ENCODE measurements at regions not wholly inside any gene's neighbourhood (a gene's known extent, or its start where the extent isn't known, plus 50 kb on each side); places are given as distances from the start of the nearest gene placed in this dataset.
"Not testable (repeated sequence)": the region's sequence is repeated elsewhere in the genome, so short reads cannot be mapped to it uniquely, and the experiment has no call there.

DNA sequence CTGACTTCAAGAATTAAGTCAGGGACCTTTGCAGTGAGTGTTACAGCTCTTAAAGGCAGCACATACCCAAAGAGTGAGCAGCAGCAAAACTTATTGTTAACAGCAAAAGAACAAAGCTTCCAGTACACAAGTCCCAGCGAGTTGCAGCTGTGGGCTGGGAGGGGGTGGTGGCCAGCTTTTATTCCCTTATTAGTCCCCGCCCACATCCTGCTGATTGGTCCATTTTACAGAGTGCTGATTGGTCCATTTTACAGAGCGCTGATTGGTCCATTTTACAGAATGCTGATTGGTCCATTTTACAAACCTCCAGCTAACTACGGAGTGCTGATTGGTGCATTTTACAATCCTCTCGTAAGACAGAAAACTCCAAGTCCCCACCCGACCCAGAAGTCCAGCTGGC lies 127.0 kb downstream of the NPAP1 start:
- TF ChIP-seq, protein P1, sequence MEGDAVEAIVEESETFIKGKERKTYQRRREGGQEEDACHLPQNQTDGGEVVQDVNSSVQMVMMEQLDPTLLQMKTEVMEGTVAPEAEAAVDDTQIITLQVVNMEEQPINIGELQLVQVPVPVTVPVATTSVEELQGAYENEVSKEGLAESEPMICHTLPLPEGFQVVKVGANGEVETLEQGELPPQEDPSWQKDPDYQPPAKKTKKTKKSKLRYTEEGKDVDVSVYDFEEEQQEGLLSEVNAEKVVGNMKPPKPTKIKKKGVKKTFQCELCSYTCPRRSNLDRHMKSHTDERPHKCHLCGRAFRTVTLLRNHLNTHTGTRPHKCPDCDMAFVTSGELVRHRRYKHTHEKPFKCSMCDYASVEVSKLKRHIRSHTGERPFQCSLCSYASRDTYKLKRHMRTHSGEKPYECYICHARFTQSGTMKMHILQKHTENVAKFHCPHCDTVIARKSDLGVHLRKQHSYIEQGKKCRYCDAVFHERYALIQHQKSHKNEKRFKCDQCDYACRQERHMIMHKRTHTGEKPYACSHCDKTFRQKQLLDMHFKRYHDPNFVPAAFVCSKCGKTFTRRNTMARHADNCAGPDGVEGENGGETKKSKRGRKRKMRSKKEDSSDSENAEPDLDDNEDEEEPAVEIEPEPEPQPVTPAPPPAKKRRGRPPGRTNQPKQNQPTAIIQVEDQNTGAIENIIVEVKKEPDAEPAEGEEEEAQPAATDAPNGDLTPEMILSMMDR (IDR thresholded peaks at IDR 0.05; ENCODE audit: insufficient read depth, low read length, poor library complexity, severe bottlenecking), result not testable (repeated sequence)
- TF ChIP-seq EZH2phosphoT487 (conservative IDR thresholded peaks at IDR 0.05; ENCODE audit: low read length), result not testable (repeated sequence)

Measured in SU-DHL-6 (cell line).